ENCODE measurements at regions not wholly inside any gene's neighbourhood (a gene's known extent, or its start where the extent isn't known, plus 50 kb on each side); places are given as distances from the start of the nearest gene placed in this dataset.

DNA sequence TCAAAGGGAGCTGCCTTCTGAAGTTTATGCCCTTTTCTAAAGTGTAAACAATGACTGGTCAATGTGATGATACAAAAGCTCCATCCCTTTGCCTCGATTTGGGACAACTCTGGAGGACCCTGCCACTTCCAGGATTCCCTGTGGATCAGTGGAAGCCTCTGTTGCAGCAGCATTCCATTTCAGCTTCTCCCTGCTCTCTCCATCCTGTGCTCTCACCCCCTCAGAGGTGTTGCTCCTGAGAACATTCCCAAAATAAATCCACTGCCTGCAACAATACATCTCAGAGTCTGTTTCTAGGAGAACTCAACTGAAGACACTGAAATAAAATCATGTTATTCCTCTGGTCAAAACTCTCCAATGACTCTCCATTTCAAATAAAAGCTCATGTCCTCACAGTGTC, 263.6 kb downstream of the HACE1 start:
- no peak for TF ChIP-seq ZFP36 (IDR thresholded peaks at IDR 0.05; ENCODE audit: low read depth, low read length, partially characterized antibody)
- no peak for TF ChIP-seq TAF7 (tag; IDR thresholded peaks at IDR 0.05)
- no peak for TF ChIP-seq NR2C2 (CRISPR knock-in tag; IDR thresholded peaks at IDR 0.05)
- TF ChIP-seq NR2C2 (tag; IDR thresholded peaks at IDR 0.05), result no peak
- TF ChIP-seq ELF4 (CRISPR knock-in tag; IDR thresholded peaks at IDR 0.05), result no peak
- no peak for TF ChIP-seq POLR2AphosphoS5 (IDR thresholded peaks at IDR 0.05; ENCODE audit: control insufficient read depth, insufficient read depth, low read depth, low read length)
- TF ChIP-seq TCF7L2 (IDR thresholded peaks at IDR 0.05; ENCODE audit: low read depth, low read length), result no peak
- TF ChIP-seq SRF (CRISPR knock-in tag; IDR thresholded peaks at IDR 0.05), result no peak
- TF ChIP-seq NFRKB (IDR thresholded peaks at IDR 0.05; ENCODE audit: low read depth), result no peak
- no peak for TF ChIP-seq TEAD2 (tag; IDR thresholded peaks at IDR 0.05)
- TF ChIP-seq, protein P1, sequence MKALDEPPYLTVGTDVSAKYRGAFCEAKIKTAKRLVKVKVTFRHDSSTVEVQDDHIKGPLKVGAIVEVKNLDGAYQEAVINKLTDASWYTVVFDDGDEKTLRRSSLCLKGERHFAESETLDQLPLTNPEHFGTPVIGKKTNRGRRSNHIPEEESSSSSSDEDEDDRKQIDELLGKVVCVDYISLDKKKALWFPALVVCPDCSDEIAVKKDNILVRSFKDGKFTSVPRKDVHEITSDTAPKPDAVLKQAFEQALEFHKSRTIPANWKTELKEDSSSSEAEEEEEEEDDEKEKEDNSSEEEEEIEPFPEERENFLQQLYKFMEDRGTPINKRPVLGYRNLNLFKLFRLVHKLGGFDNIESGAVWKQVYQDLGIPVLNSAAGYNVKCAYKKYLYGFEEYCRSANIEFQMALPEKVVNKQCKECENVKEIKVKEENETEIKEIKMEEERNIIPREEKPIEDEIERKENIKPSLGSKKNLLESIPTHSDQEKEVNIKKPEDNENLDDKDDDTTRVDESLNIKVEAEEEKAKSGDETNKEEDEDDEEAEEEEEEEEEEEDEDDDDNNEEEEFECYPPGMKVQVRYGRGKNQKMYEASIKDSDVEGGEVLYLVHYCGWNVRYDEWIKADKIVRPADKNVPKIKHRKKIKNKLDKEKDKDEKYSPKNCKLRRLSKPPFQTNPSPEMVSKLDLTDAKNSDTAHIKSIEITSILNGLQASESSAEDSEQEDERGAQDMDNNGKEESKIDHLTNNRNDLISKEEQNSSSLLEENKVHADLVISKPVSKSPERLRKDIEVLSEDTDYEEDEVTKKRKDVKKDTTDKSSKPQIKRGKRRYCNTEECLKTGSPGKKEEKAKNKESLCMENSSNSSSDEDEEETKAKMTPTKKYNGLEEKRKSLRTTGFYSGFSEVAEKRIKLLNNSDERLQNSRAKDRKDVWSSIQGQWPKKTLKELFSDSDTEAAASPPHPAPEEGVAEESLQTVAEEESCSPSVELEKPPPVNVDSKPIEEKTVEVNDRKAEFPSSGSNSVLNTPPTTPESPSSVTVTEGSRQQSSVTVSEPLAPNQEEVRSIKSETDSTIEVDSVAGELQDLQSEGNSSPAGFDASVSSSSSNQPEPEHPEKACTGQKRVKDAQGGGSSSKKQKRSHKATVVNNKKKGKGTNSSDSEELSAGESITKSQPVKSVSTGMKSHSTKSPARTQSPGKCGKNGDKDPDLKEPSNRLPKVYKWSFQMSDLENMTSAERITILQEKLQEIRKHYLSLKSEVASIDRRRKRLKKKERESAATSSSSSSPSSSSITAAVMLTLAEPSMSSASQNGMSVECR (CRISPR knock-in tag; IDR thresholded peaks at IDR 0.05), result no peak
- TF ChIP-seq BHLHE40 (IDR thresholded peaks at IDR 0.05; ENCODE audit: low read length), result no peak
- TF ChIP-seq, protein P2, sequence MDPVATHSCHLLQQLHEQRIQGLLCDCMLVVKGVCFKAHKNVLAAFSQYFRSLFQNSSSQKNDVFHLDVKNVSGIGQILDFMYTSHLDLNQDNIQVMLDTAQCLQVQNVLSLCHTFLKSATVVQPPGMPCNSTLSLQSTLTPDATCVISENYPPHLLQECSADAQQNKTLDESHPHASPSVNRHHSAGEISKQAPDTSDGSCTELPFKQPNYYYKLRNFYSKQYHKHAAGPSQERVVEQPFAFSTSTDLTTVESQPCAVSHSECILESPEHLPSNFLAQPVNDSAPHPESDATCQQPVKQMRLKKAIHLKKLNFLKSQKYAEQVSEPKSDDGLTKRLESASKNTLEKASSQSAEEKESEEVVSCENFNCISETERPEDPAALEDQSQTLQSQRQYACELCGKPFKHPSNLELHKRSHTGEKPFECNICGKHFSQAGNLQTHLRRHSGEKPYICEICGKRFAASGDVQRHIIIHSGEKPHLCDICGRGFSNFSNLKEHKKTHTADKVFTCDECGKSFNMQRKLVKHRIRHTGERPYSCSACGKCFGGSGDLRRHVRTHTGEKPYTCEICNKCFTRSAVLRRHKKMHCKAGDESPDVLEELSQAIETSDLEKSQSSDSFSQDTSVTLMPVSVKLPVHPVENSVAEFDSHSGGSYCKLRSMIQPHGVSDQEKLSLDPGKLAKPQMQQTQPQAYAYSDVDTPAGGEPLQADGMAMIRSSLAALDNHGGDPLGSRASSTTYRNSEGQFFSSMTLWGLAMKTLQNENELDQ (CRISPR knock-in tag; IDR thresholded peaks at IDR 0.05; ENCODE audit: borderline replicate concordance), result no peak
